GM18858 (cell line): ENCODE measurements at regions not wholly inside any gene's neighbourhood (a gene's known extent, or its start where the extent isn't known, plus 50 kb on each side); places are given as distances from the start of the nearest gene placed in this dataset.
"Not testable (repeated sequence)": the region's sequence is repeated elsewhere in the genome, so short reads cannot be mapped to it uniquely, and the experiment has no call there.

Source experiments
- ATAC-seq: cut with Tn5 transposase; IDR thresholded peaks from one replicate; pipeline ENCODE4 v1.9.1; 2021; ENCODE audit not compliant: unreplicated experiment

DNA sequence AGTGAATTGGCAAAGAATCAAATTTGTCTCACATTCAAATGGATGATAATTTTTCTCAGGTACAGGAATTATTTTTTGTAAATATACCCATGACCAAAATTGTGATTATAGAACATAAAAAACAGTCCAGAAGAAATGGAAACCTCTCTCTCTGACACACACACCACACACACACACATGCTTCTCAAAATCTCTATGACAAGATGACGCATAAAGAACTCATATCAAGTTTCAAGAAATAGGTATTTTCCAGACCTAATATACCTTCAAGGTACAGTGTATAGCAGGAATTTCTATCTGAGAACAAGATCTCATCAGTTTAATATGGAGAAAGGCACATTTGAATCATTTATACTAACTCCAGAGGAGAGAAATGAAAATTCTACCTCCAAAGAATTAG is 1069.1 kb upstream of the ALCAM start:
- ATAC-seq: no peak

DNA sequence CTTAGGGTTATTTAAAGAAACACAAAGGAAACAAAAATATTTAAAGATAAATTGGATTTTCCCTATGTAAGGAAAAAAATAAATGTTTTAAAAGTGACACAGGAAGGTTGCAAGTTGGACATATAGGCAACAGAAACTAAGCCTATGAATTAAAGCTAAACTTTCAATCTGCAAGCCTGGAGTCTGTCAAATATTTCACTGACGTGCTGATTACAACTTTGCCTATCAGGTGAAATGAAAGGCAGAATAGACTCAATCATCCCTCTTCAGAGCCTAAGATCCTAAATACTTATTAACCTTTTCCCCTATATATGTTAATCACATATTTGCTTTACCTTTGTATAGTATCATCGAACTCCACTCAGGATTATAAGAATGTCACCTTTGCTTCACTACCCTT is 1068.0 kb upstream of the ALCAM start:
- ATAC-seq: no peak

DNA sequence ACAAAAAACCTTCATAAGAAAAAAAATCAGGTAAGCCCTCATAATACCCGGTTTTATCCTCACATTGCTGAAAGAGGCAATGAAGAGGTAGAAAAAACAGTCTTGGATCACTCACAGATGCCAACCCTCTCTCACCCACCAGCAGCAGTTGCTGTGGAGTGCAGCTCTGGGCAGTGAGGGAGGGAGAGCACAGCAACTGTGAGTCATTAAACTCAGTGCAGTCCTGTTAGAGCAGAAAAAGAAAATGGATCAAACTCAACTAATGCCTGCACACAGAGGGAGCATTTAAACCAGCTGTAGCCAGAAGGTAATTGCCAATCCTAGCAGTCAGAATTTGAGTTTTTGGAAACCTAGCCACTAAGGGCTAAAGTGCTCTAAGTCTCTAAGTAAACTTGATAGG is 1050.6 kb upstream of the ALCAM start:
- ATAC-seq: no peak

DNA sequence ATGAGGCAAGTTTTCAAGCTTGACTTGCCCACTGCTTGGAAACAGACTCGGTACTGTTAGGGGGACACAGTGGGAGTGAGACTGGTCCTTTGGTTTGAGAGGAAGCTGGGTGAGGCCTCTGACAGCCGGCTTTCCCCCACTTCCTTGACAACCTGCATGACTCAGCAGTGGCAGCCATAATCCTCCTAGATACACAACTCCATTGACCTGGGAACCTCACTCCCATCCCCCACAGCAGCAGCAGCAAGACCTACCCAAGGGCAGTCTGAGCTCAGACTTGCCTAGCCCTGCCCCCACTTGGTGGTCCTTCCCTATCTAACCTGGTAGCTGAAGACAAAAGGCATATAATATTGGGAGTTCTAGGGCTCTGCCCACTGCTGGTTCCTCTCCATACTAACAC is 1043.5 kb upstream of the ALCAM start:
- no peak for ATAC-seq

DNA sequence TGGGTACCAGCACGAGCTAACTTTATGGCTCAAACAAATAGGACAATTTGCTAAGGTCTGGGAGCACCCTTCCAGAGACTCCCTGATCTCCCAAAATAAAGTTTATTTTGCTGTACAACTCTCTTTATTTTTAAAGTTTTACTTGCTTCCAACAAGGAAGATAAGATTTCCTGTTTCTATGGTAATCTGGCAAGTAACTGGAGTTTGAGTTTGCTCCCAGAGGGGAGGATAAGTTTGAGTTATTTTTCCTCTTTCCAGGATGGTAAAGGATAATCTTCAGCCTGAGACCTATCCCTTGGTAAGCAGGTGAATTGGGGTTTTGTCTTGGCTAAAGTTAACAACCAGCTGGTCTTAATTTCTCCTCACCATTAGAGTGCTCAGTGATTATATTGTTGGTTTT is 1019.4 kb upstream of the ALCAM start:
- ATAC-seq: no peak

DNA sequence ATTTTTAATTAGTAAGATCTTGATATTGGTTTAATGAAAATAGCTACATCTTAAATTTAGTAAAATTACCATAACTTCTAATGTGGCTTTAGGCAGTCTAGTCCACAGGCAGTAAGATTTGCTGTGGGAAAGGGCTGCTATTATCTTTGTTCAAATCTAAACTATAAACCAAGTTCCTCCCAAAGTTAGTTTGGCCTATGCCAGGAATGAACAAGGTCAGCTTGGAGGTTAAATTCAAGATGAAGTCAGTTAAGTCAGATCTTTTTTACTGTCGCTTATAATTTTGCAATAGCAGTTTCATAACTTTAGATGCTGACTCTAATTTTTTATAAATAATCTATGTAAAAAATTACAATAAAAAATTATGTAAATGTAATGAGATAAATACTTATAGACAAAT is 1016.9 kb upstream of the ALCAM start:
- ATAC-seq: no peak

DNA sequence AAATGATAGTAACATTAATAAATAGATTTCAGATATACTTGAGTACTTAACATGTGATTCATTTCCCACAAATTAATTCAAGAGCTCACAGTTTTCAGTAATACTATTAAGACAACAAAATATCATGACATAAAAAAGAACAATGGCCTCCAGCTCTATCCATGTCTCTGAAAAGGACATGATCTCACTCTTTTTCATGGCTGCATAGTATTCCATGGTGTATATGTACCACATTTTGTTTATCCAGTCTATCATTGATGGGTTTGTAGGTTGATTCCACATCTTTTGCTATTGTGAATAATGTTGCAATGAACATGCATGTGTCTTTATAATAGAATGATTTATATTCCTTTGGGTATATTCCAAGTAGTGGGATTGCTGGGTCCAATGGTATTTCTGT is 1012.8 kb upstream of the ALCAM start:
- no peak for ATAC-seq

DNA sequence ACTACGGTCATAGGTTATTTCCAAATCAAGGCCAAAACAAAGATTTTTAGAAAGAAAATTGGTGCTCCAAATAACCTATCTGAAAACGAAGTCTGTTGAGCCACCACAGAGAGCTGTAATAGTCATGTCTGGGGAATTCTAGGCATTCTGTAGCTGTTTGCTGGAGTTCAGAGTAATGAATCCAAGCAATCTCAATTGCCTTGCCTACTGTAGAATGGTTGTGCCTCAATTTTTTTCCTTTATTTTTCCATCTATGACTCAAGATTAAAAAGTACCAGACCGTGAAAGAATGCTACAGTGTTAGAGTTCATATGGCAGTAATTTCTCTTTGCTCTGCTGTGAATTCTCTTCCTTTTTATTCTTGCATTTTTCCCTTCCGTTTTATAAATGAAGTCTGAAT is 1007.2 kb upstream of the ALCAM start:
- no peak for ATAC-seq

DNA sequence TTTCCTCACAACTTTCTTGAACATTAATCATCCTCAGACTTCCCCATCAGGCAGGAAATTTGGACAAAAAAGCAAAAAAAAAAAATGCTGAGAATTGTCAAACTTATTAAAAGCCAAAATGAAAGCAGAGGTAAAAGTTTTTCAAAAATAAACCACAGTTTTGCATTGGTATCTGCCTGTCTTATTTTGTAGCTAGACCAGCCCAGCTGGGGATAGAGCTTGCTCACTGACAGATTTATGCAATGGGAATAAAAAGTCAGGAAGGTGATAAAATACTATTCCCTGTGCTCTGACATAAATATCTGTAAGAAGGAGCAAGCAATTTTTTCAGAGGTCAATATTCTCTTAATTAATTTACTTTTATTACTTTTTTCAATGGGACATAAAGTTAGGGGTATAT is 1006.7 kb upstream of the ALCAM start:
- ATAC-seq: no peak

DNA sequence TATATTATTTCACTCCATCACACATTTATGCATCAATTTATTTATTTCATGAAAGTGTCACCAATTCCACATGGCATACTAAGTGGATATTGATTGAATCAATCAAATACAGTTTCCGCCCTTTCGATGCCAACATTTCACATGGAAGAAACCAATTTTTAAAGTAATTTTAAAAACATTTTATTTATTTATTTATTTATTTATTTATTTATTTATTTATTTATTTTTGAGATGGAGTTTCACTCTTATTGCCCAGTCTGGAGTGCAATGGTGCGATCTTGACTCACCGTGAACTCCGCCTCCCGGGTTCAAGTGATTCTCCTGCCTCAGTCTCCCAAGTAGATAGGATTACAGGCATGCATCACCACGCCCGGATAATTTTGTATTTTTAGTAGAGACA is 1005.0 kb upstream of the ALCAM start:
- ATAC-seq: not testable (repeated sequence)

DNA sequence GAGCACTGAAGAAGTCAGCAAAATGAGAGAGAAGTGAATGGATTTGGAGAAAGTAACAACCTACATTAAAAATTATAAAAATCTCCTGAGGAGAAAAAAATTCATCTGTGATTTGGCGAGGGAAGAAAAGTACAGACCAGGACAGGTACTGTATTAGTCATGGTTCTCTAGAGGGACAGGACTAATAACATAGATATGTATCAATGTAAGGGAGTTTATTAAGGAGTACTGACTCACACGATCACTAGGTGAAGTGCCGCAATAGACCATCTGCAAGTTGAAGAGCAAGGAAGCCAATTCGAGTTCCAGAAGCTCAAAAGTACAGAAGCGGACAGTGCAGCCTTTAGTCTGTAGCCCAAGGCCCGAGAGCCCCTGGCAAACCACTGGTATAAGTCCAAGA is 1004.4 kb upstream of the ALCAM start:
- ATAC-seq: no peak

DNA sequence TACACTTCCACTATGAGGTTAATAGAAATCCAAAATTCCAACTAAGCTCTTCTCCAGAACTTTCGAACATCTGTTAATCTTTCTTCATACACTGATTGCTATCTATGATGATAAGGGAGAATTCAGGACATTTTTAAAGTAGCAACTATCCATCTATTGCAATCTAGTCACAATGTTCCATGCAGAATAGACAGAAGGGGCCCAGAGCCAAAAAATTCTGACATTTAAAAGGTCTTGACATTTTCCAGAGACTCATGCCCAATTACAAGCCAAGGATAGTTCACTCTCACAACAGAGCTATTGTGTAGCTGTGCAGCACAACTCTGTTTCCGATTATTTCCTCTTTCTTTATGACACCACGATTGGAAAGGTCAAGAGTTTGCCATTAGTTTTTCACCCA is 999.7 kb upstream of the ALCAM start:
- no peak for ATAC-seq

DNA sequence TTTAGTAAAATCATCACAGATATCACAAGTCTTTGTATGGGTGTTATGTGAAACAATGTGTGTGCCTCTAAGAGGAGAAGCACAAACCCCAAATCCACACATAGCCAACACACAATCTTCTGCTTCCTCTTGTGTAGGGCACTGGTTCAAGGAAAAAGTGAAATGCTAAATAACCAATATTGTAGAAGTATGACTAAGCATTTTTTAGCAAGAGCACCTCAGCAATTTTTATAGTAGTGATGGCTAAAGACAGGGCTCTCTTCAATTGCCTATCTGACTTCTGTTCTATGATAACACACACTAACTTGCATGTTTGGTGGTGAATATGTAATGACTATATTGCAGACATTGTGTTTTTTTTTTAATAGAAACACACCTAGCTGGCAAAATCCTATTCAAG is 997.9 kb upstream of the ALCAM start:
- no peak for ATAC-seq

DNA sequence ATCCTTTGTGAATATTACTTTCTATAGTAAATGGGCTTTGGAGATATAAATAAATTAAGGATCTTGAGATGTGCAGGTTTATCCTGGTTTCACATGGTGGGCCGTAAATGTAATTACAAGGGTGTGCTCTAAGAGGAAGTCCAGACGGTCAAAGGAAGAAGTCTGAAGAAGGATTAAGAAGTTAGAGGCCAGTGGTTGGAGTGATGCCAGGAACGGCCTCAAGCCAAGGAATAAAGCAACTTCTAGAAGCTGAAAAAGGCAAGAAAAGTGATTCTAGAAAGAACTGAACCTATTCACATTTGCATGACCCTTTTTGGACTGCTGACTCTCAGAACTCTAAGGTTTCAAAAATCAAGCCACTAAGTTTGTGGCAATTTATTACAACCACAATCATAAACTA is 981.3 kb upstream of the ALCAM start:
- no peak for ATAC-seq

DNA sequence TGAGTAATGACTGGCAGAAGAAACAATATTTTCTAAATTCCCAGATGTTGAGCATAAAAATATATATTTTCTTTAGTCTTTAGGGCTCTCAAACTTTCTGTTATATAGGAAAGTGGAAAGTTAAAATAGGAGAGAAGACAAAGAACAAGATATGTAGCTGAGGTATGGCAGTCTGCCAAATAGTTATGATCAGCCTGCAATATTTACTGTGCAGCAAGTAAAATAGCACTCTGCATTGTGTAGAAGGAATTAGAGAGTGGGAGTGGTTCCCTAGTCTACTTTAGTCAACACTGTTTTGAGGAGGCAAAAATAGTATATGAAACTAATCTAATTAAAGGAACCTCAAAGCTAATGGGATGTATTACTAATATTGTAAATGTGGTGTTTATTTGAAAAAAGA is 978.1 kb upstream of the ALCAM start:
- no peak for ATAC-seq

DNA sequence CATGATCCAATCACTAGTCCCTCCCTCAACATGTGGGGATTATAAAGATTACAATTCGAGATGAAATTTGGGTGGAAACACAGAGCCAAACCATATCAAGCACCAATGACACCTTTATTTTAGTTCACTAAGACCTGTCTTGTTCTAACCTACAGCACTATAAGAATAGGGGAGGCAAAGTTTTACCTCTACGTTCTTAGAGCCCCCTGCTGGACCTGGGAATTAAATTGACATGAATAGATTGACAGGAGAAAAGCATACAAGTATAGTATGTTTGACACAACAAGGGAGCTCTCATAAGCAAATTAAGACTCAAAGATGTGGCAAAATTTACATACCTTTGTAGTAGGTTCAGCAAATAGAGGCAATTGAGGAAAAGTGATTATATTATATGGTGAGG is 974.4 kb upstream of the ALCAM start:
- ATAC-seq: no peak

DNA sequence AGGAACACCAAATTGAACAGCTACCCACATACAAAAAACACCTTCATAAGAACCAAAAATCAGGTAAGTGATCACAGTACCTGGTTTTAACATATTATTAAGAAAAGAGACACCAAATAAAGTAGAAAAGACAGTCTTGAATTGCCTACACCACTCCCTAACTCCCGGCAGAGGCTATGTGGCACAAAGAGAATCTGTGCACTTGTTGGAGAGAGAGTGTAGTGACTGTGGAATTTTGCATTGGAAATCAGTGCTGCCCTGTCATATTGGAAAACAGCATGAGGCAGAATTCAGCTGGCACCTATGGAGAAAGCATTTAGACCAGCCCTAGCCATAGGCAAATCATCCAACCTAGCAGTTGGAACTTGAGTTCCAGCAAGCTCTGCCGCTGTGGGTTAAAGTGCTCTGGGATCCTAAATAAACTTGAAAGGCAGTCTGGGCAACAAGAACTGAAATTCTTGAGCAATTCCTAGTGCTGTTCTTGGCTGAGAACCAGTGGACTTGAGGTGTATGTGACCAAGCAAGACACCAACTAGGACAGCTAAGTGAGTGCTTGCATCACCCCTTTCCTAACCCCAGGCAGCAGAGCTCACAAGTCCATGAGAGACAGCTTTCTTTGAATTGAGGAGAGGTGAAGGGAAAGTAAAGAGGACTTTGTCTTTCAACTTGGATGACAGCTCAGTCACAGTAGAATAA is 969.6 kb upstream of the ALCAM start:
- ATAC-seq: no peak

DNA sequence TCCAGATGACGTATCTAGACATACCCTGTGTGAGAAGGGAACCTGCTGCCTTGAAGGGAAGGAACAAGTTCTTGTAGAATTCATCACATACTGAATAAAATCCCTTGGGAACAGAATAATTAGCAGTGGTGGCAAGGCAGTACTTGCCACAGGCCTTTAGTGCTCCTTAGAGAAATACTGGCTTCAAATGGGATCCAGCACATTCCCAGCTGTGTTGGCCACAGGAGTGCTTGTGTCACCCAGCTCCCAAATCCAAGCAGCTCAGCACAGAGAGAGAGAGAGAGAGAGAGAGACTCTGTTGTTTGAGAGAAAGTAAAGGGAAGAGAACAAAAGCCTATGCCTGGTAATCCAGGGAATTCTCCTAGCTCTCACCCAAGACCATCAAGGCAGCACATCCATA is 969.0 kb upstream of the ALCAM start:
- no peak for ATAC-seq

DNA sequence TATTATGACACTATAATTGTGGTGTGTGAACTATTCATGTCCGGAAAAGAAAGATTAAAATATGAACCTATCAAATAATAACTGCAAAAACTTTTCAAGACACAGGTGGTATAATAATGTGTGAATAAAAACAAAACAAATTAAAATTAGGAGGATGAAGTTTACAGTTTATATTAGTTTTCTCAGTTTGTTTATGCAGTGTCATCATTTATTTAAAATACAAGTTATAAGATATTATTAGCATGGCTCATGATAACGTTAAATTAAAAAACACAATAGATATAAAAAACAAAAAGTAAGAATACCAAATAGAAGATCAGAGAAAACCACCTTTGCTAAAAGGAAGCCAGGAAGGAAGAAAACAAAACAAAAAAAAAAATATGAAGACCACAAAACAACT is 963.8 kb upstream of the ALCAM start:
- no peak for ATAC-seq

DNA sequence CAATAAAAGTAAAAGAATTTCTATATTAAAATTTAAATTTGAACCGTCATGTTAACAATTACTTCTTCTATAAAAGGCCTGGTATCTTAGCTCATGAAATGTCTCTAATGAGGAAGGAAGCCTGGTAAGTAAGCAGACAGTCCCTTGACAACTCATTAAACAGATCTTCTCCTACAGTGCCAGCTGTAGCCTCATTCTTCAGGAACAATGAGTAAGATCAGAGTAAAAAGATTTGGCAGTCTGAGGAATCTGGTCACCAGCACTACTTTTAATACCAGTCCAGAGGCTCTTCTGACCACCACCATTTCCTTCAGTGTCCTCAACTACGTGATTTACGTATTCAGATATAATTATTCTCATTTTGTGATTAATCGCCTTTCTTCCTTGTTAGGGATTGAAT is 955.0 kb upstream of the ALCAM start:
- no peak for ATAC-seq

DNA sequence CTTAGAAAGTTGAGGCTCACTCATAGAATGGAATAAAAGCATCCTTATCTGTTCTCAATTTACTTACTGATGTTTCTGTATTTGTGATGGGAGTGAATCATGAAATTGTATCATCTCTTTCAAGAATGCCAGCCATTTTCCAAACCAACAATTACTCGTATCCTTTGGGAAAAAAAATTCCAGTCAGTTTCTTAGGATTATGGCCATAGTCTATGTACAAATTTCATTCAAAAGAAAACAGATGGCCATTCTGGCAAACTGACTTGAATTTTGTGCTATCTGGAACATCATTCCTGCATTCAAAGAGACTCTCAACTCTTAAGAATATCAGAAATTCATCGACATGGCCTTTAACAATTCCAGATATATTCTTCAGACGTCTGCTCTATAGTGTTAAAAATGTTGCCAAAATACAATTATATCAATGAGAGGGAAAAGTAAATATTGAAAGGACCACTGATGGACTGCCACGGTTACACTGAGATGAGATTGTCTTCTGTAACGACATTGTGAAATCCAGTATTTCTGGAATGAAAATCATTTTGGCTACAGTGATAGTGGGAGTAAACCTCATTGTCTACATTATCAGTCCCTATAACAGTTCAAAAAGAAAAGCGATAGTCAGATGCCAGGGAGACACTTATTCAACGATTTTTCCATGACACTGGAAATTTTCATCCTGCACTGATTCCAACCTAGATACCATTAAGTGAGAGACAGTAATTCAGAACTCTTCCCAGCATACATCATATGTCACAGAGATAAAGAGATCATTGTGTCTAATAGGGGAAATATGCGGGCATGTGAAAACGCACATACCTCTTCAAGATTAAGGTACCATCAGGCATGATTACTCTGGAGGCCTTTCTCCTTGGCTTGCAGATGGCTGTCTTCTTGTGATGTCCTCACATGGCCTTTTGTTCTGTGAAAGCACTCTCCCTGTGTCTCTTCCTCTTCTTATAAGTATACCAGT is 953.8 kb upstream of the ALCAM start:
- ATAC-seq: no peak

DNA sequence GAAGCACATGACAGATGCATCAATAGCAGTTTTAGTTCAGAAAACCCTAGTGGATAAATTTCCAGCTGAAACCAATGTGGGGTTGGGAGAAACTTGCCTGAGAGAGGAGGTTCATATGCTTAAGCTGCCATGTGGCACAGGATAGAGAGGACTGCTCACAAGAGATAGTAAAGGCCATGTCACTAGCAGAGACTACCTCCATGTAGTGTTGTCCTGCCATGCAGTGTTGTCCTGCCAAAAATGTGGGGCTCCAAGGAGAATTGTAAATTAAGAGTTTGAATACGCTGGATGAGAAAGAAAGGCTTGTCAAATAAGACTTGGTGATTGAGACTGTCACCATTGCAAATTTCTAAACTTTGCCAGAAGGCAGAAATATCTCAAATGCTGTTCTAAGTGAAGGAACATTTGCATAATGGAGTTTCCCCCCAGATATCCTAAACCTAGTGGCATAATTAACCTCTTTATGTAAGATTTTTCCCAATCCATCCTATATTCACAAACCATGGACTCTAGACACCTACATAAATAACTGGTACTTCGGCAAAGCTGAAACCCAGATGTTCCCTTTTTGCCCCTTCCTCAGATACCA is 938.3 kb upstream of the ALCAM start:
- ATAC-seq: no peak
